ENCODE measurements at regions not wholly inside any gene's neighbourhood (a gene's known extent, or its start where the extent isn't known, plus 50 kb on each side); places are given as distances from the start of the nearest gene placed in this dataset.

GRCh38 chr13:62433660-62434059 lies 1018.0 kb upstream of the PCDH20 start:
- TF ChIP-seq CTCF (IDR thresholded peaks at IDR 0.05) (no peak), POLR2A (IDR thresholded peaks at IDR 0.05) (no peak)
